Breast epithelium (tissue), 3 donors: ENCODE measurements at regions not wholly inside any gene's neighbourhood (a gene's known extent, or its start where the extent isn't known, plus 50 kb on each side); places are given as distances from the start of the nearest gene placed in this dataset.

Source experiments
- CTCF ChIP-seq, 3 donors: fragments of 450-650 bp; IDR thresholded peaks; one replicate each; pipeline ENCODE4 v1.5.1; 2016 to 2017; ENCODE audit warnings: antibody characterized with exemption in 3 of 3, mild to moderate bottlenecking in 3 of 3, moderate library complexity in 3 of 3
- POLR2A ChIP-seq: fragments of 450-650 bp; IDR thresholded peaks from one replicate; pipeline ENCODE4 v1.6.1; 2016; ENCODE audit warnings: antibody characterized with exemption, mild to moderate bottlenecking, moderate library complexity

GRCh38 chr9:86591472-86591871 lies 237.3 kb upstream of the TUT7 start:
- TF ChIP-seq CTCF (IDR thresholded peaks at IDR 0.05), result no peak
- TF ChIP-seq POLR2A, result no peak
